Activated CD8-positive, alpha-beta memory T cell treated with anti-CD3 and anti-CD28 coated beads, Interleukin-2, amount 50 U/mL, for 1 hour (primary cell): ENCODE measurements at regions not wholly inside any gene's neighbourhood (a gene's known extent, or its start where the extent isn't known, plus 50 kb on each side); places are given as distances from the start of the nearest gene placed in this dataset.
"Not testable (repeated sequence)": the region's sequence is repeated elsewhere in the genome, so short reads cannot be mapped to it uniquely, and the experiment has no call there.

Experiments used
- DNase-seq: peaks from one replicate; pipeline ENCODE4 v3.0.0-alpha.2; 2020; ENCODE audit errors: extremely low read depth

DNA sequence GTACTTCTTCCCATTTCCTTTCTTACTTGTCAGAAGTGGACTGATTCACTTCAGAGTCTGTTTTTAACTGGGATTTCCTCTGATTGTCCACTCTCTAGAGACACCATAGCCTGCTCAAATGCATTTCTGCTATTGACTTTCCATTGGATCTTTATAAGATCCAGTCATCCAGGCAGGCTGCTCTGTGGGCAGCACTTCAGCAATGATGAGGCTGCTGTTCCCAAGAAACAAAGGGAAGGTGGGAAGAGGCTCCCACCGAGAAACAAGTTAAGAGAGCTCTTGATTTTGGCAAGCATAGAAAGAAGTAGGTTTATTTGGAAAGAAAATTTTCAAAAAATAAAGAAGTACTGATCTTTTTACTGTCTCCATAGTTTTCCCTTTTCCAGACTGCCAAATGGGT is 125.8 kb upstream of the STARD13 start:
- DNase-seq, result no peak

GRCh38 chr13:33415822-33416221 is 130.3 kb upstream of the STARD13 start:
- no peak for DNase-seq

- DNase-seq, result not testable (repeated sequence)
These were observed 132.8 kb upstream of the STARD13 start for GRCh38 chr13:33418224-33418953.

DNA sequence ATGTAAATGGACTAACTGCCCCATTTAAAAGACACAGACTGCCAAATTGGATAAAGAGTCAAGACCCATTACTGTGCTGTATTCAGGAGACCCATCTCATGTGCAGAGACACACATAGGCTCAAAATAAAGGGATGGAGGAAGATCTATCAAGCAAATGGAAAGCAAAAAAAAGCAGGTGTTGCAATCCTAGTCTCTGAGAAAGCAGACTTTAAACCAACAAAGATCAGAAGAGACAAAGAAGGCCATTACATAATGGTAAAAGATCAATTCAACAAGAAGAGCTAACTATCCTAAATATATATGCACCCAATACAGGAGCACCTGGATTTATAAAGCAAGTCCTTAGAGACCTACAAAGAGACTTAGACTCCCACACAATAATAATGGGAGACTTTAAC is 134.6 kb upstream of the STARD13 start:
- DNase-seq, result not testable (repeated sequence)

DNA sequence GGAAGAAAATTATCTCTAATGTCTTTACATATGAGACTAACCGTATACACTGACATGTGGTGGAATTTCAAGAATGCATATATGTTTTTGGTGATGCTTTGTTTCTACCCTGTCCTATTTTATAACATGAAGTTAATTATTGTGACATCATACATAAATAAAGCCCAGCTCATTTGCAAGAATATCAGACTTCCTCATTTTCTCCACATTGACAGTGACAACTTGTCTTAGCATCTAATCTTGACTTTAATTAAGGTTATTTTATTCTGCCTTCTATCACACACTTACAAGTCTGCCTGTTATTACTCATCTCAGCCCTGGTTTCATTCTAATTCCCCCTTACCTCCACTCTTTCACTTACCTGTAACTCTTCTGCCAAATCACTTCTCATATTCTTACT is 140.6 kb upstream of the STARD13 start:
- DNase-seq, result no peak

DNA sequence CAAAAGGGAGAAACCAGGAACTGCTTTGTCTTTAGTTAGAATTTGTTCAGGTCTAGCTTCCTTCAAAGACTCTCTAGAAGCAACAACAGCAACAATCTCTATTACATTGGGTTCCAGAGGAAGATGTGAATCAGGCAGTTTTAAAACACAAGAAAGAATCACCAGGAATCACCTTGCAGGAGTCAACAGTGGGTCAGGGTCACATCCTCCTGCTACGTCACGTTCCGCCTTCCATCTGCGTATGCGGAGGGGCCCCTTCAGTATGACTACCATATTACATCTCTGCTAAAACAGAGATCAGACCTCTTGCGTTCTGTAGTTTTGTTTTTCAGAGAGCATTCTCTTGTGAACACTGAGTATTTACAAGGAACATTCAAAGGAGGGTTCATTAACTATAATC is 147.8 kb upstream of the STARD13 start:
- DNase-seq, result no peak

DNA sequence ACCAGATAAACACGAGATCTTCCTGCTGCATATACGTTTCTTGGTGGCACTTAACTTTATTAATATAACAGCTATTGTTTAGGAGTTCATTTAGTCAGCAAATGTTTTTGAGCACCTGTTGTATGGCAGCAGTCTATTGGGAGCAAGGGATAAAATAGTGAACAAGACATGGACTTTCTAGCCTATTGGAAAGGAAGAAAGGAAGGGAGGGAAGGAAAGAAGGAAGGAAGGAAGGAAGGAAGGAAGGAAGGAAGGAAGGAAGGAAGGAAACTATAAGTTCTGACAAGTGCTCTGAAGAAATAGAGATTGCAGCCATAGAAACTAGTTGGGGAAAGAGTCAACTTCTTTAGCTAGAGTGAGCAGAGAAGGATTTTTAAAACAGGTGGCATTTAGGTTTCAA is 149.1 kb upstream of the STARD13 start:
- no peak for DNase-seq

DNA sequence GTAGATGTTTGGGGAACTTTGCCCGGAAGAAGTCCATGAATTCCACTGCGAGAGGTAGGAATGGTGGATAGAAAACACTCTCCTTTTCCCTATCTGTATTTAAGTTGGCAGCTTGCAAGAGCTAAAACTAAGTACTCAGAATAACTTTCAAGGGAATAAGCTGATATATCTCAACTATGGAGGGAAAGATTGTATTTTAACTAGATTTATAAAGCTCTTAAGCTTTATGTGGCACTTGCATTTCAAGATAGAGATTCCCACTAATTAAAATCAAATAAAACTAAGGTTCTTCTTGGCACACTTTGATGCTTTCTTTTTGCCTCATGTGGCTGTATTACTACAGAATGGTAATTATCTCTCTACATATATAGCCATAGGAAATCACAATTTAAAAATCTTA is 149.7 kb upstream of the STARD13 start:
- DNase-seq, result no peak

GRCh38 chr13:33438918-33439317 is 153.4 kb upstream of the STARD13 start:
- DNase-seq, result no peak

DNA sequence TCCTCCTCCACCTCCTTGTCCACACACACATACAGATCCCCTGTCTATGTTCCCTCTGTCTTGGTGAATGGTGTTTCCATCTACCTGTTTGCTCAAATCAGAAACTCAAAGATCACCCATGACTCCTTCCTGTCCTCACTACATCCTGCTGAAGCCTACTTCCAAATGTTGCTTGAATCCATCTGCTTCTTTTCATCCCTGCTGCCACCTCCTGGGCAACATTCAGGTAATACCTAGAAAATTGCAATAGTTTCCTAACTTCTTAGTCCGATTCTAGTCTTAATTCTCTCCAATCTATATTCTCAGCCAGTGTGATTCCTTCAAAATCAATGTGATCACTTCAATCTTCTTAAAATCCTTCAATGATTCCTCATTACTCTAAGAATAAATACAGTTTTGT is 155.5 kb upstream of the STARD13 start:
- no peak for DNase-seq

GRCh38 chr13:33445024-33445423 is 159.5 kb upstream of the STARD13 start:
- no peak for DNase-seq

GRCh38 chr13:33445476-33445875 is 159.9 kb upstream of the STARD13 start:
- no peak for DNase-seq

DNA sequence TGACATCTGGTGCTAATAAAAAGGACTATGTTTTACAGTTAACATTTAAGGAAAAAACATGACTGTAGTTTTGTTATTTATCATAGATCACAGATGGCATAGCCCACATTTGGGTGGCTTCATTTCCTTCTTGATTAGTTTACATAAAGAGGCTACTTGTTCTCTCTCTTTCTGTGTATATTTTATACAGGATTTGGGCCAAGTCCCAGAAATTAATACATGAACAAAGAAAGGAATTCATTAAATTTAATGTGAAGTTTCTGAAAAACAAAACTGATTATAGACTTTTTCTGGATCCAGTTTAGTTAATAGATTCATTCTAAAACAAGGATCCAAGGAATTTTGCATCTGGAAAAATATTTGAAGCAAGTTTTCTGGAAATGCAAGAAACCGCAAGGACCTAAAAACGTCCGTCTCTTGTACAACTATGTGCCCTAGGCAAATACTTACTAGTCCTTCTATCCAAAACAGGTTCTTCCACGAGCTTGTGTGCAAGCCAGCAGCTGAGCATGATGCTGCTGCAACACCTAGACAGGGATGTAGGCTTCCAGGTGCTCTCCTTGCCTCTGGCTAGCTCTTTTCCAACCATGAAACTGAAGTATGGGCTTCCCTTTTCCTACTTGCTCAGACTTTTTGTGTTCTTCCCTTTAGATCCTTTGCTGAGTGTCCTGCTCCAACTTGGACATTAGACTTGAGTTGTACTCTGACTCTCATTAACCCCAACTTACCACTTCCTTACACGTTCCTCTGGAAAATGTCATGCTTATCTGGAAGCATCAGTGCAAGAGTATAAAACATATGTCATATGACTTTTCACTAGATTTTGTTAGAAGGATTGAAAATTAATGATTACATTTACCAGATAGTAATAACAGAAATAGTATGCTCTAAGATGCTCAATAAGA is 161.5 kb upstream of the STARD13 start:
- no peak for DNase-seq

GRCh38 chr13:33448889-33449288 is 163.3 kb upstream of the STARD13 start:
- DNase-seq, result no peak

DNA sequence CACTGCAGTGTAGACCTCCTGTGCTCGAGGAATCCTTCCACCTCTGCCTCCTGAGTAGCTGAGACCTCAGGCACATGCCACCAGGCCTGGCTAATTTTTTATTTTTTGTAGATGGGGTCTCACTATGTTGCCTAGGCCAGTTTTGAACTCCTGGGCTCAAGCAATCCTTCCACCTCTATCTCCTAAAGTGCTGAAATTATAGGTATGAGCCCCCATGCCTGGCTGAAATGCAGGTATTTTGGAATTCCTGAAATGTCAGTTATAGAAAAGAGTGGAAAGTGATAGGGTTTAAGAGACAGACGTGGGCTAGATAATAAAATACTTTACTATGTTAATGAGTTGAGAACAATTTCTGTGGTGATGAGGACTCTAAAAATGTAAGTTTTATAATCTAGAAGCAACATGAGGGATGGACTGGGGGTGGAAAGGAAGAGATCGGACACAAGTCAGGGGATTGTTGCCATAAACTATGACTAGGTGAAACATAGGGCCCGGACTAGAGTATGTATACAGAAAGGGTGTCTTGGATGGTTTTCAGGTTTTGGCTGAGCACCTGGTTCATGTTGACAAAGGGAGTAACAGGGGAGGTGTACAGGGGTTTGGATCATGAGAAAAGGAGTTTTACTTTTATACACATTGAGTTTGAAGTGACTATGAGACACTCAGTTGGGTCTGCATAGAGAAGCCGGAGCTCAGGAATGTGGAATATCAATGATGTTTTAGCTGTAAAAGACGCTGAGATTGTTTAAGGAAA is 165.6 kb upstream of the STARD13 start:
- no peak for DNase-seq

DNA sequence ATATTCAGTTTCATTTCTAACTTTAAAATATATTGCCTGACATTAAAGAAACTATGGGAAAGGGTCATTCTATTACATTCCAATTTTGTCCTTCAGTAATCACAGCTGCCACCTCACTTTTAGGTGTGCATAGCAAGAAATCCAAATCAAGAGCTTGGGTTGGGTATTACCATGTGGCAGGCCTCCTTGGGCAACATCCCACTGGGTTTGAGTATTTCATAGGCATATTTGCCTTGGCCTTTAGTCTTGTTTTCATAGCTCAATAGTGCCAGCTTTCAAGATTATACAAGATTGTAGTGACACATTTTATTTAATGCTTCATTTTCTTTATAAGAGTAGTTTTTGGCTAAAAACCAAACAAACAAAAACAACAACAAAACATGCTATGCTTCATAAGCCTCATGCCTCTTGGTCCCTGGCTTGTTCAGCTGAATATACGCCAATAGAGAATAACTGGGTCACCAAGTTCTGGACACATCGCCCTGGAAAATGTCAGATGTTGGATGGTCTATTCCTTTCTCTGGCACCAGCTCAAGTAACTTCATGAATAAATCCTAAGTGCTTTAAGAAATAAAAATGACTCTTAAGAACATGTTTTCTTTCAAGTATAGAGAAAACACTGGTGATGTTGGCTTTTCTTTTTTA is 167.4 kb upstream of the STARD13 start:
- DNase-seq, result no peak

DNA sequence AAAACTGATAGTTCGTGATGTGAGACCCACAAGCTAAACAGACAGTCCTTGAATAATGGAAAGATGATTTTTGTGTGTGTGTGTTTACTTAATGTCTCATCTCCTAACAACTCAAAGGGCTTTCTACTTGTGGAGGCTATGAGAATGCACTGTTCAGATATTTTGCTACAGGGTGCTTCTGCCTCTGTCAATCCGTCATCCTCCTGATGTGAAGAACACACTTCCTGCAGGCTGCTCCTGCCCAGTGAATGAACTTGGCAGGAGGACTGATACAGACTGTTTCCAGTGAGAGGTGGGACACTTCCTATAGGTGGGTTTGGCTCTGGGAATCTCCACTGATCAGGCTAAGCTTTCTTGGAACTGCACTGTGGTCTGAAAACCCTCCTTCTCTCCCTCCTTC is 168.4 kb upstream of the STARD13 start:
- no peak for DNase-seq

DNA sequence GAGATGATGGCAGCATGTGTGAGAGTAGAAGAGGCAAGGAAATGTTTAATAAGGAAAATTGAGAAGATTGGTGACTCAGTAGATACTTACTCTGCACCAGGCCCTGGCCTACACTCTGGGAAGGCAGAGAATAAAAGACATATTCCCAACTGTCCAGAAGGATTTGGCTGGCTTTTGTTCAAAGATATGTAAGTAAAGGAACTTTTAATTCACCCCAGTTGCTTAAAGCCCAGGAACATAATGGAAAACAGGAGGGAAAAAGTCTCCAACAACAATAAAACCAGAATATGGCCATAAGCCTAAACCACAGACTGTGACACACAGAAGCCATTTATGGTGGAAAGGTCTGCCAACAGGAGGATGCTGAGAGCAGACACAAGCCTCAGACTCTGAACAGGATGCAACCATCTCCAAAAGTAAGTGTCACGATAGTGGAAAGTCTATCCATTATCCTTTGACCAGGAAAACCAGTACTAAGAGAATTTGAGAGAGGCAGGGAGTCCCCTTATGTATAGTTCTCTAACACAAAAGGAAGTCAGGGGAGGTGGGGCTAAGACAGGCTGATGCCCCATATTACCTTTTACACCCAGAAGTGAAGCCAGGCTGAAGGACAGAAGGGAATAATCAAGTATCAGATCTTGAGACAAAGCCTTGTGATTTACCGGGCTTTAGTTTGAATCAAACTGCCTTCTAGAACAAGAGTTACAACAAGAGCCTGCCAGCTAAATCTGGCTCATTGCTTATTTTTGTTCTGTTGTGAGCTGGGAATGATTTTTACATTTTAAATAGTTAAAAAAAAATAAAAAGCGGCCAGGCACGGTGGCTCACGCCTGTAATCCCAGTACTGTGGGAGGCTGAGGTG is 169.5 kb upstream of the STARD13 start:
- no peak for DNase-seq

- no peak for DNase-seq
These were observed 174.1 kb upstream of the STARD13 start for GRCh38 chr13:33459702-33460101.

DNA sequence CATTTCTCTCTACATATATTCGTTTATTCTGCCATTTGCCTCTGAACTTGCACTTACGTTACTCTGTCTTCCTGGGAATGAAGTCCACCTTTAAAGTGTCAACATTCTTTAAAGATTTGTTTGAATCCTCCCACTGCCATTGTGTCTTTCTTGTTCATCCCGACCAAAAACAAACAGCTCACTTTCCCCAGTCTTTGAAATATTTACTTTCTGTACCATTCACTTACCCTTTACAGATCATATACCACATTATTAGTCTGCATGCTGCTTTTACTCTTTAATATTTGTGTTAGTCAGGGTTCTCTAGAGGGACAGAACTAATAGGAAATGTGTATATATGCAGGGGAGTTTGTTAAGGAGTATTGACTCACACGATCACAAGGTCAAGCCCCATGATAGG is 176.6 kb upstream of the STARD13 start:
- no peak for DNase-seq

- no peak for DNase-seq
These were observed 178.8 kb upstream of the STARD13 start for GRCh38 chr13:33464345-33464744.
